ENCODE measurements at regions not wholly inside any gene's neighbourhood (a gene's known extent, or its start where the extent isn't known, plus 50 kb on each side); places are given as distances from the start of the nearest gene placed in this dataset.
"Not testable (repeated sequence)": the region's sequence is repeated elsewhere in the genome, so short reads cannot be mapped to it uniquely, and the experiment has no call there.

- not testable (repeated sequence) for H3K27me3 Mint-ChIP-seq (ENCODE audit: low read depth); H3K4me3 Mint-ChIP-seq; DNase-seq (ENCODE audit: low spot score in 2 of 2, unreplicated experiment in 2 of 2); H3K9me3 Mint-ChIP-seq; H3K36me3 Mint-ChIP-seq; H3K4me1 Mint-ChIP-seq; H3K27ac Mint-ChIP-seq
Observed at GRCh38 chr21:5104562-5104928, 5416.8 kb upstream of the TPTE start.

DNA sequence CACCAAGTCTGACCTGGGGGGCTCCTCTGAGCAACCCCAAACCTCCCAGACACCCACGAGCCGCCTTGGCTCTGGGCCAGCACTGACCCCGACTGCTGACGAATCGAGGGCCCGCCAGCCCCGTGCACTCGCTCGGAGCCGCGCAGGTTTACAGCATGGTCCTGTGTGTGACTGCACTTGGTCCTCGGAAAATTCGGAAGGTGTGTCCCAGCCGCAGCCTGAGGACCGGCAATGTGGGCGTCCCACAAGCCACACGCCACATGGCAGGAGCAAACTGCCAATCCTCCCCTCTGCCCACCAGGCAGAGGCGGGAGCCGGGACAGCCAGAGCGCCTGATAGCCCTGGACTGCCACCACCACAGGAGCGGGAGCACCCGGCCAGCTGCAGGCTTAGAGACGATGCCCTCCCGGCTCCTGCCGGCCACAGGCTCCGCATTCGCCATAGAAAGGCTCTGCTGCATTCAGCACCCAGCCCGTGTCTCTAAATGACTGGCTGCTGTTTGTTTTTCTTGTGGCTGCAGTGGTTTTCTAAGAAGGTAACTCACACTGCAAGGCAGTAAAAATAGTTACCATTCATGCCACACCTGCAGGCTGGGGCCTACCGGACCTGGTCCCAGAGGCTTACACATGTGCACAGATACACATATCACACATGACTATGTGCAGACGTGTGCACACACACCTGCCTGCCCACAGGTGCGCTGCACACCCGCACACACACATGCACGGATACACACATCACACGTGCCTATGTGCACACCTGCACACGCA, 5415.3 kb upstream of the TPTE start:
- not testable (repeated sequence) for H3K27me3 Mint-ChIP-seq (ENCODE audit: low read depth); H3K4me1 Mint-ChIP-seq; H3K27ac Mint-ChIP-seq; DNase-seq (ENCODE audit: low spot score in 2 of 2, unreplicated experiment in 2 of 2); H3K36me3 Mint-ChIP-seq; H3K9me3 Mint-ChIP-seq; H3K4me3 Mint-ChIP-seq

DNA sequence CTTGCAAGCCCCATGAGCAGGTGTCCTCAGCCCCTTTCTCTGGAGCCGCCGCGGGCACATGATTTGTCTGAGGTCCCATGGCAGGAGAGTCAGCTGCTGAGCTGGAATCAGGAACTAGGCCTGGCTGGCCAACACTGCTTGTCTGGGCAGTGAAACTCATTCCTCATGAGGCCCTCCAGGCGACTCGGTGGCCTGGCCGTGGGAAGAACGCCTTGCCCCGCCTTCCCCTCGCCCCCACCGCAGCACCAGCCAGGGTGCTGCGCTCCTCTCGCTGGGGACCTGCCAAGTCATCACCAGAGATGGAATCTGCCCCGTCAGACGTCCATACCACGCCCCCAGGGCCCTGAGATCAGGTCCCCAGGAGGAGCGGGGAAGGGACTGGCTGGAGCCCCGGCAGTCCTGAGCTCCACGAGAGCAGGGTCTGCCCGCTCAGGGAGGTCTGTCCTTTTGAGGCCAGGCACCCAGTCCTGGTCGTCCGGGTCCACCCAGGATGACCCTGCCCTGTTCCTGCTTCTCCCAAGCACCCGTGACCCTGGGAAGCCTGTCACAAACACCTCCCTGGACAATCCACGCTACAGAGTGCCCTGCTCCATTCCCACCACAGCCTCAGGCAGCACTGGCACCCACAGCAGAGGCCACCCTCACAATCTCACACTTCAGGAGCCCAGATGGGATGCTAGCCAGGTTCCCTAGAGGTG, 5414.5 kb upstream of the TPTE start:
- H3K27ac Mint-ChIP-seq: peak overlapping the region; percentile 72
- H3K27me3 Mint-ChIP-seq (ENCODE audit: low read depth); H3K36me3 Mint-ChIP-seq; H3K4me3 Mint-ChIP-seq; H3K4me1 Mint-ChIP-seq; DNase-seq (ENCODE audit: low spot score in 2 of 2, unreplicated experiment in 2 of 2); H3K9me3 Mint-ChIP-seq: not testable (repeated sequence)

GRCh38 chr21:5107637-5108036, 5413.7 kb upstream of the TPTE start:
- H3K27me3 Mint-ChIP-seq (ENCODE audit: low read depth); H3K4me1 Mint-ChIP-seq; H3K4me3 Mint-ChIP-seq; H3K27ac Mint-ChIP-seq; H3K9me3 Mint-ChIP-seq; H3K36me3 Mint-ChIP-seq; DNase-seq (ENCODE audit: low spot score in 2 of 2, unreplicated experiment in 2 of 2): not testable (repeated sequence)

GRCh38 chr21:5108048-5108775, 5413.2 kb upstream of the TPTE start:
- not testable (repeated sequence) for H3K27ac Mint-ChIP-seq; H3K4me3 Mint-ChIP-seq; H3K9me3 Mint-ChIP-seq; DNase-seq (ENCODE audit: low spot score in 2 of 2, unreplicated experiment in 2 of 2); H3K27me3 Mint-ChIP-seq (ENCODE audit: low read depth); H3K4me1 Mint-ChIP-seq; H3K36me3 Mint-ChIP-seq

- H3K27me3 Mint-ChIP-seq (ENCODE audit: low read depth); H3K4me3 Mint-ChIP-seq; DNase-seq (ENCODE audit: low spot score in 2 of 2, unreplicated experiment in 2 of 2); H3K9me3 Mint-ChIP-seq; H3K36me3 Mint-ChIP-seq; H3K4me1 Mint-ChIP-seq; H3K27ac Mint-ChIP-seq: not testable (repeated sequence)
Observed at GRCh38 chr21:5111197-5111596, 5410.2 kb upstream of the TPTE start.

DNA sequence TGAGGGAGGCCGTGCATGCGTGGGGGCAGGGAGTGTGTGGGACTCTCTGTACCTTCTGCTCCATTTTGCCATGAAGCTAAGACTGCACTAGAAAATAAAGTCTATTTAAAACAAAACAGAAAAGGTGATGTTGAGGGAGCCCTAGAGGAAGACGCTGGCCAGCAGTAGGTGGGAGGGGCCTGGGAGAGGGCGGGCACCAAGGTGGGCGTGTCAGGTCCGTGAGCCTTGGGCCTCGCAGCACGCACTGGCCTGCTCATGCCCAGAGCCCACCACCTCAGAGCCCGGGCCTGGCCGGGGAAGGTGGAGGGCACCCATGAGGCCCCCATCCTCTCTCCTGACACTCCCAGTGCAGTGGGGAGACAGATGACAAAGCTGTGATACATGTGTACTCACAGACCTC, 5408.3 kb upstream of the TPTE start:
- H3K9me3 Mint-ChIP-seq; H3K27me3 Mint-ChIP-seq (ENCODE audit: low read depth); H3K4me3 Mint-ChIP-seq; DNase-seq (ENCODE audit: low spot score in 2 of 2, unreplicated experiment in 2 of 2); H3K4me1 Mint-ChIP-seq; H3K27ac Mint-ChIP-seq; H3K36me3 Mint-ChIP-seq: not testable (repeated sequence)

GRCh38 chr21:5114468-5114867, 5406.9 kb upstream of the TPTE start:
- H3K27ac Mint-ChIP-seq; H3K4me1 Mint-ChIP-seq; H3K36me3 Mint-ChIP-seq; H3K27me3 Mint-ChIP-seq (ENCODE audit: low read depth); DNase-seq (ENCODE audit: low spot score in 2 of 2, unreplicated experiment in 2 of 2); H3K4me3 Mint-ChIP-seq; H3K9me3 Mint-ChIP-seq: not testable (repeated sequence)

DNA sequence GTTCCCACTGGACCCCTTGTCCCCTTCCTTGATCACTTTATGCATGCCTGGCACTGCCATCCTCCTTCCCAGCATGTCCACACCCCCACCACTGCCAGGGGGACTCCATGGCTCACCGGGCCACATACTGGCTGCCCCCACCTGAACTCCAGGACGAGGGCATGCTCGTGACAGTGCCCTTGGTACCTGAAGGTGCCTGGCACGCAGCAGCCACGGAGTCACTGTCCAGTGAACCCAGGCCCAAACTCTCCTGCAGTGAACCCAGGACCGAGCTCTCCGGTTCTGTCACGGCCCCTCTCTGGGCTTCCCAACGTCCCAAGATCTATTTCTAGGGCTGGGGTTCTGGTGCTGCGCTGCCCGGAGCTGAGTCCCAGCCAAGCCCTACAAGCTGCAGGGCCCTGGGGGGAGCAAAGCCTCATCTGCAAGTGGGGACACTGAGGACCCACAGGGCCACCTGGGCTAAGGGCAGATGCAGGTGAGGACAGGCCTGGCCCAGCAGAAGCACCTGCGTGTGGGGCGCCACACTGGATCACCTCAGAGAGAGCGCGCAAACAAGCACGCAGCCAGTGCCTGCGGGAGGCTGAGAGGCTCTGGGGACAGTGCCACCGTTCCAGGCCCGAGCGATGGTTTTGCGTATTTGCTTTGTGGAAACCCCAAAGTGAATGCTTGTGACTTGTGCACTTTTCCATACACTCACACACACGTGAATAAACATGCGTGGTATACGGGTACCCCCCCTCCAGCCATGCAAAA, 5406.3 kb upstream of the TPTE start:
- H3K36me3 Mint-ChIP-seq; DNase-seq (ENCODE audit: low spot score in 2 of 2, unreplicated experiment in 2 of 2): not testable (repeated sequence)

GRCh38 chr21:5115646-5116343, 5405.6 kb upstream of the TPTE start:
- DNase-seq (ENCODE audit: low spot score in 2 of 2, unreplicated experiment in 2 of 2); H3K4me3 Mint-ChIP-seq; H3K36me3 Mint-ChIP-seq; H3K27ac Mint-ChIP-seq; H3K27me3 Mint-ChIP-seq (ENCODE audit: low read depth); H3K9me3 Mint-ChIP-seq; H3K4me1 Mint-ChIP-seq: not testable (repeated sequence)

More for the DNA sequence above, 5406.3 kb upstream of the TPTE start:
- H3K27me3 Mint-ChIP-seq (ENCODE audit: low read depth); H3K9me3 Mint-ChIP-seq; H3K4me3 Mint-ChIP-seq; H3K4me1 Mint-ChIP-seq; H3K27ac Mint-ChIP-seq: not testable (repeated sequence)

DNA sequence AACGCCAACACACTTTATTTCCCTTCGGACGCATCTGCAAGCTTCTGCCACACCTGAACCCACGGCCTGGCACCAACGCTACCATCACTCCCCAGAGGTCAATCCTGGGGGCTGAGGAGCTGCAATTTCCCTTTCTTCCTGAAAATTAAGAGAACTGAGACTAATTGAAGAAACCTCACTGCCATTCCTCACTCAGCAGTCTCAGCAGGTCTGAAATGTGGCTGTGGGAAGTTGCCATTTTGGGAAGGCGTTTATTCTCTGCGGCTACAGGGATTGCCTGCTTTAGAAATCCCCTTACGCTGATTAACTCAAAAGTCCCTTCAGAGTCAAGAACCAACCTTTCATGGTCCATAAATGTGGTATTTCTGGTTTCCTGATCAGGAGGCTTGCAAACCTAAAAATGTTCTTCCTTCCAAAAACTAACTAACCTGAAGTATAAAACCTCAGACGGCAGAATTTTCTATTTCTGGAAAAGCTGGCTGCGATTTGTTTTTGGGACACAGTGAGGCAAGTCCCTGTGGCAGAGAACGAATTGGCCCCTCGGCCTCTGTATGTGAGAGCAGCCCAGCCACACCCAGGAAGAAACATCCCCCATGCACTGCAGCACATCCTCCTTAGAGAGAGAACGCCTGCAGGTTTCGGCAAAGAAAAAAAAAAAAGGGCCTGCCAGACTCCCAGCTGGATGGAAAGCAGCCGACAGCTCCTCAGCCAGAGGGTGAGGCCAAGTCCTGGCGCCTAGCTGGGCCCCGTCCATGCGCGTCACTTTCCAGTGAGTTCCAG, 5404.8 kb upstream of the TPTE start:
- DNase-seq (ENCODE audit: low spot score in 2 of 2, unreplicated experiment in 2 of 2); H3K4me1 Mint-ChIP-seq; H3K36me3 Mint-ChIP-seq; H3K9me3 Mint-ChIP-seq; H3K27me3 Mint-ChIP-seq (ENCODE audit: low read depth); H3K27ac Mint-ChIP-seq; H3K4me3 Mint-ChIP-seq: not testable (repeated sequence)

DNA sequence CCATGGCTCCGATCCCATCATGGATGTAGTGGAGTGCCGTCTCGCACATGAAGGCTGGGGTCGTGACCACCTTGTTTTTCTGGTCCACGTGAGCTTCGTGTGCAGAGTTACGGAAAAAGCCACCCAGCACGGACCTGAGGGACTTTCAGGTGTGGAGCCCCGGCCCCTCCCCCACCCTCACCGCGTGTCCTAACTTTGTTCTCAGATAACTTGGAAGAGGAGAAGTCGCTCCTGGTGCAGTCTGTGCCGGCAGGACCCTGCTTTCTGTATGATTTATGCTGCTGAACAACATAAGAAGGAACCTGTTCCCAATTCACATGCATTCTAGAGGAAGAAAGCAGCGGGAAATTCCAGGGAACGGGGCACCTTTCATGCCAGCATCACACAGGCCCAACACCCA, 5404.2 kb upstream of the TPTE start:
- not testable (repeated sequence) for H3K4me1 Mint-ChIP-seq; H3K27ac Mint-ChIP-seq; H3K9me3 Mint-ChIP-seq; H3K36me3 Mint-ChIP-seq; H3K27me3 Mint-ChIP-seq (ENCODE audit: low read depth); H3K4me3 Mint-ChIP-seq; DNase-seq (ENCODE audit: low spot score in 2 of 2, unreplicated experiment in 2 of 2)

All from mesothelial cell of epicardium (in vitro differentiated cells).